ENCODE measurements at regions not wholly inside any gene's neighbourhood (a gene's known extent, or its start where the extent isn't known, plus 50 kb on each side); places are given as distances from the start of the nearest gene placed in this dataset.

DNA sequence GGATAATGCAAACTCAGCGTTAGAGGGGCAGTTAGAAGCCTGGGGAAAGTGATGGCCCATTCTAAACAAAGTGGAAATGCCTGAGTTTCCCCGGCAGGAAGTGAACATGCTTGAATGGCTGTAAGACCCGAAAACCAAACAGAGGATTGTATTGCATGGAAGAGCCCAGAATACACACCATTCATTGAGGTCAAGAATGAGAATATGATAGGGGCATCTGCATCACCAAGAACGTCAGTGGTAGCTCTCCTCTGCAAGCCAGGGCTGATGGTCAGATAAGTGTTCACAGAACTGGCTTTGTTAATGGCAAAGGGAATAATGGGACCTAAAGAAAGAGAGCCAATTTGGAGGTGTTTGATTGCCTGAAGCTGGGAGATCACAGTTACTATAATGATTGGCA, 663.4 kb downstream of the KHDRBS2 start:
- TF ChIP-seq CTCF (conservative IDR thresholded peaks at IDR 0.05 in 1 of 2, IDR thresholded peaks at IDR 0.05 in 1 of 2; ENCODE audit: extremely low read depth in 1 of 2, insufficient read depth in 1 of 2, low read depth in 1 of 2, low read length in 2 of 2) (no peak), EZH2 (IDR thresholded peaks at IDR 0.05; ENCODE audit: borderline replicate concordance, low read length) (no peak)

Data from mammary epithelial cell (primary cell).